ENCODE measurements at regions not wholly inside any gene's neighbourhood (a gene's known extent, or its start where the extent isn't known, plus 50 kb on each side); places are given as distances from the start of the nearest gene placed in this dataset.

- no peak for DNase-seq
- no peaks in the 10 kb centered on the region for H3K36me3 Mint-ChIP-seq (ENCODE audit: low read depth)
- H3K4me1 Mint-ChIP-seq (ENCODE audit: low read depth) = no peaks in the 10 kb centered on the region
- ATAC-seq = no peak
- no peak overlapping the region for H3K27ac Mint-ChIP-seq
- no peaks in the 10 kb centered on the region for H3K27me3 Mint-ChIP-seq
- ChIA-PET POLR2A (no interaction called here), CTCF (no interaction called here)
- TF ChIP-seq, protein P1, sequence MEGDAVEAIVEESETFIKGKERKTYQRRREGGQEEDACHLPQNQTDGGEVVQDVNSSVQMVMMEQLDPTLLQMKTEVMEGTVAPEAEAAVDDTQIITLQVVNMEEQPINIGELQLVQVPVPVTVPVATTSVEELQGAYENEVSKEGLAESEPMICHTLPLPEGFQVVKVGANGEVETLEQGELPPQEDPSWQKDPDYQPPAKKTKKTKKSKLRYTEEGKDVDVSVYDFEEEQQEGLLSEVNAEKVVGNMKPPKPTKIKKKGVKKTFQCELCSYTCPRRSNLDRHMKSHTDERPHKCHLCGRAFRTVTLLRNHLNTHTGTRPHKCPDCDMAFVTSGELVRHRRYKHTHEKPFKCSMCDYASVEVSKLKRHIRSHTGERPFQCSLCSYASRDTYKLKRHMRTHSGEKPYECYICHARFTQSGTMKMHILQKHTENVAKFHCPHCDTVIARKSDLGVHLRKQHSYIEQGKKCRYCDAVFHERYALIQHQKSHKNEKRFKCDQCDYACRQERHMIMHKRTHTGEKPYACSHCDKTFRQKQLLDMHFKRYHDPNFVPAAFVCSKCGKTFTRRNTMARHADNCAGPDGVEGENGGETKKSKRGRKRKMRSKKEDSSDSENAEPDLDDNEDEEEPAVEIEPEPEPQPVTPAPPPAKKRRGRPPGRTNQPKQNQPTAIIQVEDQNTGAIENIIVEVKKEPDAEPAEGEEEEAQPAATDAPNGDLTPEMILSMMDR (IDR thresholded peaks at IDR 0.05) = no peak
- no peak overlapping the region for H3K4me3 Mint-ChIP-seq
- intact Hi-C loops (cut with micrococcal nuclease) = no loop called here
- no peaks in the 10 kb centered on the region for H3K9me3 Mint-ChIP-seq
These were observed 116.0 kb upstream of the TARS1 start for GRCh38 chr5:33324667-33325307.

- ATAC-seq (no peak), DNase-seq (no peak)
- no peak overlapping the region for H3K27ac Mint-ChIP-seq
- TF ChIP-seq, protein P1 (IDR thresholded peaks at IDR 0.05) = no peak
- intact Hi-C loops (cut with micrococcal nuclease) = no loop called here
- H3K9me3 Mint-ChIP-seq = no peaks in the 10 kb centered on the region
- POLR2A ChIA-PET = no interaction called here
- no peak overlapping the region for H3K4me3 Mint-ChIP-seq
- CTCF ChIA-PET = interaction anchor here (0.7 kb wide), 1 partner anchor 620 kb away, joined by 3 read pairs; no protein-coding TSS in a partner anchor
- no peaks in the 10 kb centered on the region for H3K4me1 Mint-ChIP-seq (ENCODE audit: low read depth)
- H3K36me3 Mint-ChIP-seq (ENCODE audit: low read depth) = no peaks in the 10 kb centered on the region
- H3K27me3 Mint-ChIP-seq = peaks cover 2% of the 10 kb centered on the region
These were observed 111.9 kb upstream of the TARS1 start for GRCh38 chr5:33328818-33329217.

GRCh38 chr5:33329891-33330290 is 110.9 kb upstream of the TARS1 start:
- Mint-ChIP-seq H3K9me3 (no peaks in the 10 kb centered on the region), H3K36me3 (ENCODE audit: low read depth) (no peaks in the 10 kb centered on the region), H3K27ac (no peak overlapping the region), H3K4me3 (no peak overlapping the region), H3K4me1 (ENCODE audit: low read depth) (no peaks in the 10 kb centered on the region), H3K27me3 (peaks cover 2% of the 10 kb centered on the region)
- ChIA-PET CTCF (no interaction called here), POLR2A (no interaction called here)
- intact Hi-C loops (cut with micrococcal nuclease) = no loop called here
- TF ChIP-seq, protein P1 (IDR thresholded peaks at IDR 0.05) = no peak
- DNase-seq (no peak), ATAC-seq (no peak)

DNA sequence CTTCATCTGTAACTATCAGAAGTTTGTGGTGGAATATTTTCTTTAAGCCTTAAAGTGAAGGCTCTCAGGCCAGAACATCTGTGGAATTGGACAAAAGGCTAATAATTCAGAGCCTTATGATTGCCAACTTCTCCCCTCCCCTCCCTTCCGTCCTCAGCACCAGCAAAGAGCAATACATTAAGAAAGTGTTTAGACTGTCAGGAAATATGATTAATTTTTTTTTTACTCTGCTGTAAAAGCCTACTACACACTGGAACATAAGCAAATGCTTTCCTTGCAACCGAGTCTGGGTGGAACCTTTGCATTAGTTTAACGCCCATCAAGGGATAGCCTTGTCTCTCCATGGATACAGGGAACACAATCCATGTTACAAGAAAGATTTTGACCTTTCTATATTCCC is 110.3 kb upstream of the TARS1 start:
- H3K4me3 Mint-ChIP-seq = no peak overlapping the region
- CTCF ChIA-PET = no interaction called here
- POLR2A ChIA-PET = no interaction called here
- no peak for DNase-seq
- no peaks in the 10 kb centered on the region for H3K9me3 Mint-ChIP-seq
- H3K27ac Mint-ChIP-seq = no peak overlapping the region
- peaks cover 2% of the 10 kb centered on the region for H3K27me3 Mint-ChIP-seq
- H3K4me1 Mint-ChIP-seq (ENCODE audit: low read depth) = no peaks in the 10 kb centered on the region
- H3K36me3 Mint-ChIP-seq (ENCODE audit: low read depth) = no peaks in the 10 kb centered on the region
- TF ChIP-seq, protein P1 (IDR thresholded peaks at IDR 0.05) = no peak
- ATAC-seq = no peak
- intact Hi-C loops (cut with micrococcal nuclease) = no loop called here

DNA sequence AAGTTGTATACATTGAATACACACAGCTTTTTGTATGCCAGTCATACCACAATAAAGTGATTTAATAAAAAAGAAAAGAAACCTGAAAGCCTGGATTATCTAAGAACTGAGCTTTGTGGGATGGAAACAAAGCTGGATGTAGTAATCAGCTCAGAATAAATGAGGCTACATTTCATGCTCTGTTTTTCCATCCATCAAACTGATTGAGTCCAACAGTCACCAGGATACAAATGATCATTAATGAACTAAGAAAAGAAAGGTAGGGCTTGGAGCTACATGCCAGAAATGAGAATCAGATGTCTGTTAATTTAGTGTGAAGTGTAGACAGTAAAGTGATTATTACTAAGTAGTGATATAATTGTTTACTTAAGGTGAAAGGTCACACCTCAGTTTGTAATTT is 109.8 kb upstream of the TARS1 start:
- Mint-ChIP-seq H3K4me3 (no peak overlapping the region), H3K4me1 (ENCODE audit: low read depth) (no peaks in the 10 kb centered on the region)
- POLR2A ChIA-PET = no interaction called here

More for the DNA sequence above, 109.8 kb upstream of the TARS1 start:
- CTCF ChIA-PET = no interaction called here
- H3K36me3 Mint-ChIP-seq (ENCODE audit: low read depth) = no peaks in the 10 kb centered on the region
- H3K27ac Mint-ChIP-seq = no peak overlapping the region
- TF ChIP-seq, protein P1 (IDR thresholded peaks at IDR 0.05) = no peak
- intact Hi-C loops (cut with micrococcal nuclease) = no loop called here
- no peak for ATAC-seq
- H3K9me3 Mint-ChIP-seq = no peaks in the 10 kb centered on the region
- peaks cover 2% of the 10 kb centered on the region for H3K27me3 Mint-ChIP-seq
- DNase-seq = no peak
